ENCODE measurements at regions not wholly inside any gene's neighbourhood (a gene's known extent, or its start where the extent isn't known, plus 50 kb on each side); places are given as distances from the start of the nearest gene placed in this dataset.
"Not testable (repeated sequence)": the region's sequence is repeated elsewhere in the genome, so short reads cannot be mapped to it uniquely, and the experiment has no call there.

GRCh38 chr10:52951824-52952223 is 179.2 kb upstream of the MBL2 start:
- intact Hi-C loops (cut with DNase I; ENCODE audit: low total_unique reads) = no loop called here
- ATAC-seq = no peak
- Histone ChIP-seq H3K27me3 (no peaks in the 10 kb centered on the region), H3K27ac (no peak overlapping the region), H3K4me1 (no peaks in the 10 kb centered on the region), H3K9me3 (no peaks in the 10 kb centered on the region), H3K36me3 (no peaks in the 10 kb centered on the region), H3K4me3 (no peak overlapping the region)
- DNase-seq = no peak
- TF ChIP-seq CTCF (IDR thresholded peaks at IDR 0.05 in 4 of 5, conservative IDR thresholded peaks at IDR 0.05 in 1 of 5) (no peak), POLR2A (IDR thresholded peaks at IDR 0.05) (no peak)
- in situ Hi-C loops (cut with MboI; ENCODE audit: low sequenced_read_pairs in 4 of 4) = no loop called here

GRCh38 chr10:52950578-52950977 is 178.0 kb upstream of the MBL2 start:
- ATAC-seq (no peak), DNase-seq (no peak)
- Histone ChIP-seq H3K36me3 (no peaks in the 10 kb centered on the region), H3K9me3 (no peaks in the 10 kb centered on the region), H3K27ac (no peak overlapping the region), H3K27me3 (no peaks in the 10 kb centered on the region), H3K4me3 (no peak overlapping the region), H3K4me1 (no peaks in the 10 kb centered on the region)
- TF ChIP-seq POLR2A (IDR thresholded peaks at IDR 0.05) (no peak), CTCF (IDR thresholded peaks at IDR 0.05 in 4 of 5, conservative IDR thresholded peaks at IDR 0.05 in 1 of 5) (no peak)
- intact Hi-C loops (cut with DNase I; ENCODE audit: low total_unique reads) (no loop called here), in situ Hi-C loops (cut with MboI; ENCODE audit: low sequenced_read_pairs in 4 of 4) (no loop called here)

GRCh38 chr10:52949899-52950298 is 177.3 kb upstream of the MBL2 start:
- TF ChIP-seq CTCF (IDR thresholded peaks at IDR 0.05 in 4 of 5, conservative IDR thresholded peaks at IDR 0.05 in 1 of 5) = no peak
- Histone ChIP-seq H3K27ac (no peak overlapping the region), H3K4me1 (no peaks in the 10 kb centered on the region), H3K9me3 (no peaks in the 10 kb centered on the region), H3K36me3 (no peaks in the 10 kb centered on the region), H3K27me3 (no peaks in the 10 kb centered on the region), H3K4me3 (no peak overlapping the region)
- in situ Hi-C loops (cut with MboI; ENCODE audit: low sequenced_read_pairs in 4 of 4) (no loop called here), intact Hi-C loops (cut with DNase I; ENCODE audit: low total_unique reads) (no loop called here)
- DNase-seq (no peak), ATAC-seq (no peak)

GRCh38 chr10:52946486-52946885 is 173.9 kb upstream of the MBL2 start:
- in situ Hi-C loops (cut with MboI; ENCODE audit: low sequenced_read_pairs in 4 of 4) = no loop called here
- no peaks in the 10 kb centered on the region for H3K9me3 ChIP-seq

GRCh38 chr10:52945521-52945920 is 172.9 kb upstream of the MBL2 start:
- H3K27ac ChIP-seq; H3K4me1 ChIP-seq; H3K36me3 ChIP-seq; intact Hi-C loops (cut with DNase I; ENCODE audit: low total_unique reads); H3K27me3 ChIP-seq; H3K4me3 ChIP-seq; H3K9me3 ChIP-seq; DNase-seq; in situ Hi-C loops (cut with MboI; ENCODE audit: low sequenced_read_pairs in 4 of 4); ATAC-seq: not testable (repeated sequence)

More at GRCh38 chr10:52946486-52946885, 173.9 kb upstream of the MBL2 start:
- no peaks in the 10 kb centered on the region for H3K4me1 ChIP-seq
- H3K27ac ChIP-seq = no peak overlapping the region
- no peak for TF ChIP-seq POLR2A (IDR thresholded peaks at IDR 0.05)
- ATAC-seq (no peak), DNase-seq (no peak)
- no peak overlapping the region for H3K4me3 ChIP-seq
- intact Hi-C loops (cut with DNase I; ENCODE audit: low total_unique reads) = no loop called here
- H3K36me3 ChIP-seq = no peaks in the 10 kb centered on the region
- H3K27me3 ChIP-seq = no peaks in the 10 kb centered on the region

- H3K27me3 ChIP-seq = no peaks in the 10 kb centered on the region
- H3K36me3 ChIP-seq = no peaks in the 10 kb centered on the region
- no peaks in the 10 kb centered on the region for H3K9me3 ChIP-seq
- in situ Hi-C loops (cut with MboI; ENCODE audit: low sequenced_read_pairs in 4 of 4) = no loop called here
- no peak for ATAC-seq
- H3K27ac ChIP-seq = no peak overlapping the region
- no peak for TF ChIP-seq CTCF (IDR thresholded peaks at IDR 0.05 in 4 of 5, conservative IDR thresholded peaks at IDR 0.05 in 1 of 5)
- TF ChIP-seq POLR2A (IDR thresholded peaks at IDR 0.05) = no peak
- no peaks in the 10 kb centered on the region for H3K4me1 ChIP-seq
- DNase-seq = no peak
- intact Hi-C loops (cut with DNase I; ENCODE audit: low total_unique reads) = no loop called here
- no peak overlapping the region for H3K4me3 ChIP-seq
Observed at GRCh38 chr10:52940921-52941320, 168.3 kb upstream of the MBL2 start.
